Calu3 (cell line): ENCODE measurements at regions not wholly inside any gene's neighbourhood (a gene's known extent, or its start where the extent isn't known, plus 50 kb on each side); places are given as distances from the start of the nearest gene placed in this dataset.

Experiments
- BruUV-seq: library from RNA; stranded (reverse); fragments of 400-500 nt; replicated peaks from 2 replicates; lab custom pipeline; 2021; lab: Mats Ljungman, UMichigan
- CTCF ChIA-PET: fragments of 300-600 bp; sonication (Branson Sonifier 250); formaldehyde crosslinking; loops from one replicate; lab custom pipeline; 2022; ENCODE audit warnings: antibody characterized with exemption; lab: Charles Lee
- DNase-seq: peaks from one replicate; pipeline ENCODE4 v3.0.0; 2022
- H3K27ac Mint-ChIP-seq: one replicate; pipeline ENCODE4 v1.8.0; 2022; ENCODE audit warnings: mixed read lengths; ENCODE audit not compliant: unreplicated experiment
- H3K27me3 Mint-ChIP-seq: one replicate; pipeline ENCODE4 v1.8.0; 2022; ENCODE audit warnings: mixed read lengths; ENCODE audit not compliant: unreplicated experiment
- H3K36me3 Mint-ChIP-seq: one replicate; pipeline ENCODE4 v1.8.0; 2022; ENCODE audit warnings: mild to moderate bottlenecking, moderate library complexity, mixed read lengths; ENCODE audit not compliant: insufficient read depth, unreplicated experiment
- H3K4me1 Mint-ChIP-seq: one replicate; pipeline ENCODE4 v1.8.0; 2022; ENCODE audit warnings: mild to moderate bottlenecking, low read depth, mixed read lengths; ENCODE audit not compliant: unreplicated experiment
- H3K4me3 Mint-ChIP-seq: one replicate; pipeline ENCODE4 v1.8.0; 2022; ENCODE audit warnings: mild to moderate bottlenecking, low read depth, moderate library complexity, mixed read lengths; ENCODE audit not compliant: unreplicated experiment
- H3K9me3 Mint-ChIP-seq: one replicate; pipeline ENCODE4 v1.8.0; 2022; ENCODE audit warnings: low read depth, mixed read lengths; ENCODE audit not compliant: unreplicated experiment
- CTCF ChIP-seq: fragments of 200-600 bp; IDR thresholded peaks from one replicate; pipeline ENCODE4 v1.8.0; 2022; ENCODE audit warnings: antibody characterized with exemption; ENCODE audit not compliant: unreplicated experiment
- intact Hi-C: fragments of 100-400 bp; cut with micrococcal nuclease; formaldehyde crosslinking; loops from one replicate; pipeline ENCODE4 v1.10.0; 2022; ENCODE audit not compliant: unreplicated experiment

- intact Hi-C loops, result no loop called here
Measured at GRCh38 chr2:21281384-21281783, 157.6 kb downstream of the TDRD15 start.

GRCh38 chr2:21281791-21282514, 158.2 kb downstream of the TDRD15 start:
- Mint-ChIP-seq H3K9me3 (no peaks in the 10 kb centered on the region), H3K4me1 (no peaks in the 10 kb centered on the region), H3K36me3 (no peaks in the 10 kb centered on the region), H3K27ac (no peak overlapping the region), H3K4me3 (no peak overlapping the region), H3K27me3 (peaks cover 65% of the 10 kb centered on the region)
- CTCF ChIA-PET, result no interaction called here
- no TSS peak for BruUV-seq
- intact Hi-C loops, result no loop called here
- no peak for TF ChIP-seq CTCF
- DNase-seq, result no peak

More at GRCh38 chr2:21281384-21281783, 157.6 kb downstream of the TDRD15 start:
- Mint-ChIP-seq H3K36me3 (no peaks in the 10 kb centered on the region), H3K4me3 (no peak overlapping the region), H3K27ac (no peak overlapping the region), H3K27me3 (peaks cover 69% of the 10 kb centered on the region), H3K4me1 (no peaks in the 10 kb centered on the region), H3K9me3 (no peaks in the 10 kb centered on the region)
- no peak for TF ChIP-seq CTCF
- CTCF ChIA-PET, result no interaction called here
- no peak for DNase-seq
- BruUV-seq, result no TSS peak

GRCh38 chr2:21282515-21282898, 158.7 kb downstream of the TDRD15 start:
- no peak for DNase-seq
- no TSS peak for BruUV-seq
- Mint-ChIP-seq H3K4me1 (no peaks in the 10 kb centered on the region), H3K27ac (no peak overlapping the region), H3K27me3 (peaks cover 61% of the 10 kb centered on the region), H3K9me3 (no peaks in the 10 kb centered on the region), H3K36me3 (no peaks in the 10 kb centered on the region), H3K4me3 (no peak overlapping the region)
- no peak for TF ChIP-seq CTCF
- CTCF ChIA-PET, result no interaction called here
- intact Hi-C loops, result no loop called here

- intact Hi-C loops, result no loop called here
- CTCF ChIA-PET, result interaction anchor here (0.7 kb wide), 1 partner anchor 24 kb away, joined by 4 read pairs; no protein-coding TSS in a partner anchor
- no TSS peak for BruUV-seq
- Mint-ChIP-seq H3K4me3 (no peak overlapping the region), H3K27ac (no peak overlapping the region), H3K4me1 (no peaks in the 10 kb centered on the region), H3K36me3 (no peaks in the 10 kb centered on the region), H3K9me3 (no peaks in the 10 kb centered on the region), H3K27me3 (peaks cover 41% of the 10 kb centered on the region)
- TF ChIP-seq CTCF, result no peak
- DNase-seq, result no peak
Measured at GRCh38 chr2:21288299-21288698, 164.5 kb downstream of the TDRD15 start.
